ENCODE measurements at regions not wholly inside any gene's neighbourhood (a gene's known extent, or its start where the extent isn't known, plus 50 kb on each side); places are given as distances from the start of the nearest gene placed in this dataset.

DNA sequence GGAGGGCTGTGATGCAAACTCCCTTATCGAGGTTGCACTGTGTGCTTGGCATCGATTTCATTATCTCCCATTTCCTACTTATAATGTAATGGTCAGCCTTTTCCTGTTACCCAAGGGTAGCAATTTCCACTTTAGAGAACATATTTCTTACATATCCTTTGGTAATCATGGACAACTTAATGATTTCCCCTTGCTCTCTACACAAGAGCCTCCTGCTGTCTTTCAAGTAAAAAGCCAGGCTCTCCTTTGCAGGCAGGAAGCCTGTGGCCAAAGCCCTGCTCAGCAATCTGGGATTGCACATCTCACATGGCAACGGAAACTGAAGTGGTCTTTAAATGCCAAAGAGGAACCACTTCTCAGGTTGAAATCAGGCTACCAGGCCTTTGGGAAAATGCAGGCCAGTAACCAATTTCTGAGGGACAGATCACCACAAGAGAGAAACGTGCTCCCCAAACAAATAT, 86.7 kb upstream of the IKZF1 start:
- TF ChIP-seq, protein P1, sequence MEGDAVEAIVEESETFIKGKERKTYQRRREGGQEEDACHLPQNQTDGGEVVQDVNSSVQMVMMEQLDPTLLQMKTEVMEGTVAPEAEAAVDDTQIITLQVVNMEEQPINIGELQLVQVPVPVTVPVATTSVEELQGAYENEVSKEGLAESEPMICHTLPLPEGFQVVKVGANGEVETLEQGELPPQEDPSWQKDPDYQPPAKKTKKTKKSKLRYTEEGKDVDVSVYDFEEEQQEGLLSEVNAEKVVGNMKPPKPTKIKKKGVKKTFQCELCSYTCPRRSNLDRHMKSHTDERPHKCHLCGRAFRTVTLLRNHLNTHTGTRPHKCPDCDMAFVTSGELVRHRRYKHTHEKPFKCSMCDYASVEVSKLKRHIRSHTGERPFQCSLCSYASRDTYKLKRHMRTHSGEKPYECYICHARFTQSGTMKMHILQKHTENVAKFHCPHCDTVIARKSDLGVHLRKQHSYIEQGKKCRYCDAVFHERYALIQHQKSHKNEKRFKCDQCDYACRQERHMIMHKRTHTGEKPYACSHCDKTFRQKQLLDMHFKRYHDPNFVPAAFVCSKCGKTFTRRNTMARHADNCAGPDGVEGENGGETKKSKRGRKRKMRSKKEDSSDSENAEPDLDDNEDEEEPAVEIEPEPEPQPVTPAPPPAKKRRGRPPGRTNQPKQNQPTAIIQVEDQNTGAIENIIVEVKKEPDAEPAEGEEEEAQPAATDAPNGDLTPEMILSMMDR (conservative IDR thresholded peaks at IDR 0.05), result no peak
- no peak for TF ChIP-seq ZFX (IDR thresholded peaks at IDR 0.05)
